ENCODE measurements at regions not wholly inside any gene's neighbourhood (a gene's known extent, or its start where the extent isn't known, plus 50 kb on each side); places are given as distances from the start of the nearest gene placed in this dataset.

DNA sequence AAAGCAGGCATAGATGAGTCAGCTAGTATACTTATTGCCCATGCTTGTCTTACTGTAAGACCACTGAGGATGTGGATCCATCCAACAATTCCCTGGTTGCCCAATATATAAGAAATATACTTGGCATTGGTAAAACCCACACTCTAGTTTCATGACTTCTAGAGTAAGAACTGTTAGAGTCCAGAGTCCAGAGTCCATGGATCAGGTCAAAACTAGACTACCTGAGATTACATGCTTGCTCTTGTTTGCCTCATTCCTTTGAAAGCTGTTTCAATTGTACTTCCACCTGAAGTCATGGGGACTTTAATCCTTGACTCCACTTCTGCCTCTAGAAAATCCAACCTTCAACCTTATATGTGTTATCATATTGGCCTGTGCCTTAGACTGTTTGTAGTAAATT is 707.6 kb upstream of the FAM98A start:
- no peaks in the 10 kb centered on the region for H3K79me2 ChIP-seq (ENCODE audit: insufficient read depth, low read length)
- TF ChIP-seq, protein P1, sequence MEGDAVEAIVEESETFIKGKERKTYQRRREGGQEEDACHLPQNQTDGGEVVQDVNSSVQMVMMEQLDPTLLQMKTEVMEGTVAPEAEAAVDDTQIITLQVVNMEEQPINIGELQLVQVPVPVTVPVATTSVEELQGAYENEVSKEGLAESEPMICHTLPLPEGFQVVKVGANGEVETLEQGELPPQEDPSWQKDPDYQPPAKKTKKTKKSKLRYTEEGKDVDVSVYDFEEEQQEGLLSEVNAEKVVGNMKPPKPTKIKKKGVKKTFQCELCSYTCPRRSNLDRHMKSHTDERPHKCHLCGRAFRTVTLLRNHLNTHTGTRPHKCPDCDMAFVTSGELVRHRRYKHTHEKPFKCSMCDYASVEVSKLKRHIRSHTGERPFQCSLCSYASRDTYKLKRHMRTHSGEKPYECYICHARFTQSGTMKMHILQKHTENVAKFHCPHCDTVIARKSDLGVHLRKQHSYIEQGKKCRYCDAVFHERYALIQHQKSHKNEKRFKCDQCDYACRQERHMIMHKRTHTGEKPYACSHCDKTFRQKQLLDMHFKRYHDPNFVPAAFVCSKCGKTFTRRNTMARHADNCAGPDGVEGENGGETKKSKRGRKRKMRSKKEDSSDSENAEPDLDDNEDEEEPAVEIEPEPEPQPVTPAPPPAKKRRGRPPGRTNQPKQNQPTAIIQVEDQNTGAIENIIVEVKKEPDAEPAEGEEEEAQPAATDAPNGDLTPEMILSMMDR (IDR thresholded peaks at IDR 0.05): no peak
- H4K20me1 ChIP-seq (ENCODE audit: insufficient read depth, low read length): no peaks in the 10 kb centered on the region
- peaks cover 0 to 4% of the 10 kb centered on the region in 2 donors for H3K9me3 ChIP-seq (replicated peaks in 1 of 2; ENCODE audit: control insufficient read depth in 1 of 2, insufficient read depth in 1 of 2, low read length in 2 of 2)
- no peak for DNase-seq
- intact Hi-C loops (cut with micrococcal nuclease): no loop called here
- no peaks in the 10 kb centered on the region for H3K27me3 ChIP-seq (ENCODE audit: control insufficient read depth in 2 of 2, insufficient read depth in 2 of 2, low read length in 2 of 2)
- no peaks in the 10 kb centered on the region for H3K4me1 Mint-ChIP-seq
- peaks cover 0 to 1% (median 0%) of the 10 kb centered on the region in 3 donors for H3K27me3 Mint-ChIP-seq (ENCODE audit: low read depth in 3 of 3)
- H2AFZ ChIP-seq (ENCODE audit: insufficient read depth, low read depth, low read length, poor library complexity, severe bottlenecking): no peak overlapping the region
- H3K27ac ChIP-seq (ENCODE audit: low read depth in 1 of 2, low read length in 2 of 2): no peak overlapping the region
- no peak overlapping the region for H3K4me2 ChIP-seq (replicated peaks; ENCODE audit: extremely low read depth, low read length, poor library complexity, severe bottlenecking)
- no peak overlapping the region for H3K9ac ChIP-seq (ENCODE audit: insufficient read depth, low read length, poor library complexity, severe bottlenecking)
- no peaks in the 10 kb centered on the region for H3K36me3 Mint-ChIP-seq
- no peaks in the 10 kb centered on the region for H3K36me3 ChIP-seq (replicated peaks in 1 of 2; ENCODE audit: control insufficient read depth in 1 of 2, insufficient read depth in 2 of 2, low read length in 2 of 2)
- no peak overlapping the region for H3K27ac Mint-ChIP-seq
- H3K4me3 Mint-ChIP-seq: no peak overlapping the region
- peaks cover 0 to 6% (median 0%) of the 10 kb centered on the region in 7 donors for H3K9me3 Mint-ChIP-seq
- H3K4me3 ChIP-seq (replicated peaks in 1 of 3; ENCODE audit: low read depth in 2 of 3, low read length in 3 of 3): no peak overlapping the region
- no peaks in the 10 kb centered on the region for H3K4me1 ChIP-seq (ENCODE audit: control insufficient read depth in 1 of 2, insufficient read depth in 2 of 2, low read length in 2 of 2)

DNA sequence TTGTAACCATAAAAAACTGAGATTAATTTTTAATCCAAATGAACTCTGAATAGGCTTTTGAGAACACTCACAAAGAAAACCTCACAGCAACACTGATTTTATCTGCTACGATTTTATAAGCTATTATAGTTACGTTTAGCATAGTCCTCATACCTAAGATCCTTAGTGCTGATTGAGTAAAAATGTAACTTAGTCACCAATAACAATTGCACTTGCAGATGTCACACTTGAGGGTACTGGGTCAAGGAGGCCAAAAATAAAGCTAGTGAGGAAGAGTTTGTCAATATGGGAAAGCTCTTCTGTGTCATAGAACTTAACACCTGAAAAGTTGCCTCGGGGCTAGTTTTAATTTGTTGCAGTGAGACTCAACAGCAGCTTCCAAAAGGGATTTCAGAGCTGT is 706.5 kb upstream of the FAM98A start:
- no peaks in the 10 kb centered on the region for H3K79me2 ChIP-seq (ENCODE audit: insufficient read depth, low read length)
- H4K20me1 ChIP-seq (ENCODE audit: insufficient read depth, low read length): no peaks in the 10 kb centered on the region
- Mint-ChIP-seq H3K4me1 (no peaks in the 10 kb centered on the region), H3K27ac (no peak overlapping the region), H3K4me3 (no peak overlapping the region), H3K9me3 (peaks cover 0 to 6% (median 1%) of the 10 kb centered on the region in 7 donors), H3K27me3 (ENCODE audit: low read depth in 3 of 3) (no peaks in the 10 kb centered on the region), H3K36me3 (no peaks in the 10 kb centered on the region)
- H3K9ac ChIP-seq (ENCODE audit: insufficient read depth, low read length, poor library complexity, severe bottlenecking): no peak overlapping the region
- H3K4me1 ChIP-seq (ENCODE audit: control insufficient read depth in 1 of 2, insufficient read depth in 2 of 2, low read length in 2 of 2): no peaks in the 10 kb centered on the region
- H3K9me3 ChIP-seq (replicated peaks in 1 of 2; ENCODE audit: control insufficient read depth in 1 of 2, insufficient read depth in 1 of 2, low read length in 2 of 2): peaks cover 0 to 3% of the 10 kb centered on the region in 2 donors
- no peaks in the 10 kb centered on the region for H3K27me3 ChIP-seq (ENCODE audit: control insufficient read depth in 2 of 2, insufficient read depth in 2 of 2, low read length in 2 of 2)
- H3K4me3 ChIP-seq (replicated peaks in 1 of 3; ENCODE audit: low read depth in 2 of 3, low read length in 3 of 3): no peak overlapping the region
- no peak for DNase-seq
- H3K36me3 ChIP-seq (replicated peaks in 1 of 2; ENCODE audit: control insufficient read depth in 1 of 2, insufficient read depth in 2 of 2, low read length in 2 of 2): no peaks in the 10 kb centered on the region
- H2AFZ ChIP-seq (ENCODE audit: insufficient read depth, low read depth, low read length, poor library complexity, severe bottlenecking): no peak overlapping the region
- no peak overlapping the region for H3K27ac ChIP-seq (ENCODE audit: low read depth in 1 of 2, low read length in 2 of 2)
- WGBS (ENCODE audit: insufficient coverage): 60% methylated on average over 1 of the region's 3 CpGs
- H3K4me2 ChIP-seq (replicated peaks; ENCODE audit: extremely low read depth, low read length, poor library complexity, severe bottlenecking): no peak overlapping the region
- intact Hi-C loops (cut with micrococcal nuclease): no loop called here
- TF ChIP-seq, protein P1 (IDR thresholded peaks at IDR 0.05): no peak

All from CD14-positive monocyte (primary cell).